ENCODE measurements at regions not wholly inside any gene's neighbourhood (a gene's known extent, or its start where the extent isn't known, plus 50 kb on each side); places are given as distances from the start of the nearest gene placed in this dataset.

- no peak for DNase-seq (ENCODE audit: low read depth)
- TF ChIP-seq CTCF (IDR thresholded peaks at IDR 0.05; ENCODE audit: control insufficient read depth, extremely low read depth, insufficient read depth) = no peak
- no peak overlapping the region for H3K4me3 ChIP-seq (ENCODE audit: low read depth, low read length)
Observed at GRCh38 chr14:87824266-87824665, 168.7 kb downstream of the GALC start.

- DNase-seq (ENCODE audit: low read depth) = no peak
- no peak overlapping the region for H3K4me3 ChIP-seq (ENCODE audit: low read depth, low read length)
- TF ChIP-seq CTCF (IDR thresholded peaks at IDR 0.05; ENCODE audit: control insufficient read depth, extremely low read depth, insufficient read depth) = no peak
Observed at GRCh38 chr14:87816416-87816815, 176.6 kb downstream of the GALC start.

GRCh38 chr14:87815121-87815520 lies 177.9 kb downstream of the GALC start:
- no peak for DNase-seq (ENCODE audit: low read depth)
- TF ChIP-seq CTCF (IDR thresholded peaks at IDR 0.05; ENCODE audit: control insufficient read depth, extremely low read depth, insufficient read depth) = no peak
- H3K4me3 ChIP-seq (ENCODE audit: low read depth, low read length) = no peak overlapping the region

GRCh38 chr14:87813686-87814085 lies 179.3 kb downstream of the GALC start:
- no peak overlapping the region for H3K4me3 ChIP-seq (ENCODE audit: low read depth, low read length)
- TF ChIP-seq CTCF (IDR thresholded peaks at IDR 0.05; ENCODE audit: control insufficient read depth, extremely low read depth, insufficient read depth) = no peak
- DNase-seq (ENCODE audit: low read depth) = no peak

GRCh38 chr14:87813211-87813610 lies 179.8 kb downstream of the GALC start:
- no peak overlapping the region for H3K4me3 ChIP-seq (ENCODE audit: low read depth, low read length)
- no peak for DNase-seq (ENCODE audit: low read depth)
- no peak for TF ChIP-seq CTCF (IDR thresholded peaks at IDR 0.05; ENCODE audit: control insufficient read depth, extremely low read depth, insufficient read depth)

- H3K4me3 ChIP-seq (ENCODE audit: low read depth, low read length) = no peak overlapping the region
- no peak for TF ChIP-seq CTCF (IDR thresholded peaks at IDR 0.05; ENCODE audit: control insufficient read depth, extremely low read depth, insufficient read depth)
- DNase-seq (ENCODE audit: low read depth) = no peak
Observed at GRCh38 chr14:87811246-87811645, 181.7 kb downstream of the GALC start.

- TF ChIP-seq CTCF (IDR thresholded peaks at IDR 0.05; ENCODE audit: control insufficient read depth, extremely low read depth, insufficient read depth) = no peak
- no peak overlapping the region for H3K4me3 ChIP-seq (ENCODE audit: low read depth, low read length)
- no peak for DNase-seq (ENCODE audit: low read depth)
Observed at GRCh38 chr14:87810711-87811110, 182.3 kb downstream of the GALC start.
